ENCODE measurements at regions not wholly inside any gene's neighbourhood (a gene's known extent, or its start where the extent isn't known, plus 50 kb on each side); places are given as distances from the start of the nearest gene placed in this dataset.

DNA sequence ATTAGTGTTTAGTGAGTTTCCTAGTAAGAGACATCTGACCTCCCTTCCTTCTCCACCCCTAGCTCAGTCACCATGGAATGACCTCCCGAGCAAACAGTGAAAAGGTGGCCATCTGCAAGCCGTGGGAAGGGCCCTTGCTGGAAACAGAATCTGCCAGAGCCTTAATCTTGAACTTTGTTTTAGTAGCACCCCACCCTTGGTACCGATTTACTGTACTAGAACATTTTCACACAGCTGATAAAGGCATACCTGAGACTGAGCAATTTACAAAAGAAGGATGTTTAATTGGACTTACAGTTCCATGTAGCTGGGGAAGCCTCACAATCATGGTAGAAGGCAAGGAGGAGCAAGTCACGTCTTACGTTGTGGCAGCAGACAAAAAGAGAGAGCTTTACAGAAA, 655.8 kb downstream of the TSN start (continued):
- TF ChIP-seq, protein P1, sequence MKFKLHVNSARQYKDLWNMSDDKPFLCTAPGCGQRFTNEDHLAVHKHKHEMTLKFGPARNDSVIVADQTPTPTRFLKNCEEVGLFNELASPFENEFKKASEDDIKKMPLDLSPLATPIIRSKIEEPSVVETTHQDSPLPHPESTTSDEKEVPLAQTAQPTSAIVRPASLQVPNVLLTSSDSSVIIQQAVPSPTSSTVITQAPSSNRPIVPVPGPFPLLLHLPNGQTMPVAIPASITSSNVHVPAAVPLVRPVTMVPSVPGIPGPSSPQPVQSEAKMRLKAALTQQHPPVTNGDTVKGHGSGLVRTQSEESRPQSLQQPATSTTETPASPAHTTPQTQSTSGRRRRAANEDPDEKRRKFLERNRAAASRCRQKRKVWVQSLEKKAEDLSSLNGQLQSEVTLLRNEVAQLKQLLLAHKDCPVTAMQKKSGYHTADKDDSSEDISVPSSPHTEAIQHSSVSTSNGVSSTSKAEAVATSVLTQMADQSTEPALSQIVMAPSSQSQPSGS (IDR thresholded peaks at IDR 0.05; ENCODE audit: low read length): no peak
